ENCODE measurements at regions not wholly inside any gene's neighbourhood (a gene's known extent, or its start where the extent isn't known, plus 50 kb on each side); places are given as distances from the start of the nearest gene placed in this dataset.
A peak's percentile ranks its signal among the peaks of the same experiment; 100 is the strongest.

GRCh38 chr2:51107841-51108240 is 75.9 kb upstream of the NRXN1 start:
- DNase-seq (ENCODE audit: low spot score): no peak
- in situ Hi-C loops (cut with HindIII; ENCODE audit: low sequenced_read_pairs): no loop called here

DNA sequence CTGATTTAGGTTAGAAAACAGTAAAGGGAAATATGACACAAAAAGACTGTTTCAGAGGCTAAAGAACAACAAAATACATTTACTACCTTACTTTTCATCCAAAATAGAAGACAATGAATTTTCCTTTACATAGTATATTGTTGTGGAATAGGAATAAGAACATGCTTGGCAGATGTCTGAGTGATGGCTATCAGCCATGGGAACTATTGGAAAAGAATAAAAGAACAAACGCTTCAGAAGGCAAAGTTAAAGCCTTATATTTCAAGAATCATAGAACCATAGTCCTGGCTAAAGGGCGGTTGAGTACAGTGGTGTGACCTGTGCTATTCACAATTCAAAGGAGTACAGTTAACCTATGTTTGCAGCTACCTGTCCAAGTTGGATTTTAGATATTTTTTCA is 73.9 kb upstream of the NRXN1 start:
- DNase-seq (ENCODE audit: low spot score): no peak
- in situ Hi-C loops (cut with HindIII; ENCODE audit: low sequenced_read_pairs): no loop called here

- in situ Hi-C loops (cut with HindIII; ENCODE audit: low sequenced_read_pairs): no loop called here
- no peak for DNase-seq (ENCODE audit: low spot score)
These were observed 71.3 kb upstream of the NRXN1 start for GRCh38 chr2:51103205-51103604.

- in situ Hi-C loops (cut with HindIII; ENCODE audit: low sequenced_read_pairs): no loop called here
- peak; percentile 92 for DNase-seq (ENCODE audit: low spot score)
These were observed 61.1 kb upstream of the NRXN1 start for GRCh38 chr2:51093016-51093415.

DNA sequence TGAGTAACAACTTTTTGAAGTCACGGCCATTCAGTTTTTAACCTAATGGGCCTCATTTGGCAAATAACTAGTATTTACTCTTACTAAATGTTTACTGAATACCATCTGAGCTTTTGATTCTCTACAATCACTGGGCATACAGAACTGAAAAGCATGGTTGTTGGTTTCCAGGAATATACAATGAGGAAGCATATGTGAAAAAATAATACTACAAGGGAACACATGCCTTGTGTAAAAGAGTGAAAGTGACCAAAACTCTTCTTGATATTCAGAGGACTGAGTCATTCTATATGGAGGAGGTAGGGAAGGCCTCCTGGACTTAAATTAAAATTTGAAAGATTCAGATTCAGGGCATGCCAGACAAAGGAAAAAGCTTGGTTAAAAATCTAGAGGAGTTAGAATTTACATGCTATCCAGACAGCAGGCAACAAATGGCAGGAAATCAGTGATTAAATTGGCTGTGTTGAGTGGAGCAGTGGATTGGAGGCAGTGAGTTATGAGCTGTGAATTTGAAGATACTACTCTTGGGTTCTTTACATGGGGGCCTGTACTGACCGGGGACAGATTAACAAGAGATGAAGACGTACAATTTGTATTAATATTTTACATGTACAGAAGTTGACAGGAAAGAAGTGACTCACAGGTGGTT is 53.6 kb upstream of the NRXN1 start:
- in situ Hi-C loops (cut with HindIII; ENCODE audit: low sequenced_read_pairs): no loop called here
- no peak for DNase-seq (ENCODE audit: low spot score)

DNA sequence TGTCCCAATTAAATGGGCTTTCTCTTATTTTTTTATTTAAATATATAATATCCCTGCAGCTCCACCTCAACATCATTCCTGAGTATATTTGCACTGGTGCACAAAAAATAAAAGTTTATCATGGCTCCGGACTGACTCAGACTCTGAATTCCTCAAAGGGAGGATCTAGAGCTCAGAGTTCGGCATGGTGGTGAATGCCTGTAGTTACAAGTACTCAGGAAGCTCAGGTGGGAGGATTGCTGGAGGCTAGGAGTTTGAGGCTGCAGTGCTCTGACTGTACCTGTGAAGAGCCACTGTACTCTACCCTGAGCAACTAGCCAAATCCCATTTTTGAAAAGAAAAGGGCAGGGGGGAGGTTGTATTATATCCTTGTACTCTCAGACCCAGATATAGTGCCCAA is 52.8 kb upstream of the NRXN1 start:
- in situ Hi-C loops (cut with HindIII; ENCODE audit: low sequenced_read_pairs): no loop called here
- DNase-seq (ENCODE audit: low spot score): no peak

All from G401 (cell line).